A673 (cell line): ENCODE measurements at regions not wholly inside any gene's neighbourhood (a gene's known extent, or its start where the extent isn't known, plus 50 kb on each side); places are given as distances from the start of the nearest gene placed in this dataset.

Experiments
- CTCF ChIP-seq: fragments of 300-800, 200-600 bp; sonication (generic); conservative IDR thresholded peaks from 2 replicates; pipeline ENCODE4 v1.5.1; 2017; ENCODE audit warnings: low read depth, mild to moderate bottlenecking, antibody characterized with exemption, low read length, moderate library complexity, mixed read lengths
- EZH2 ChIP-seq: fragments of 200-600 bp; sonication (generic); IDR thresholded peaks from 2 replicates; pipeline ENCODE4 v1.6.1; 2017; ENCODE audit warnings: borderline replicate concordance, low read depth, mild to moderate bottlenecking, mixed read lengths, antibody characterized with exemption, low read length; ENCODE audit not compliant: poor library complexity, severe bottlenecking

DNA sequence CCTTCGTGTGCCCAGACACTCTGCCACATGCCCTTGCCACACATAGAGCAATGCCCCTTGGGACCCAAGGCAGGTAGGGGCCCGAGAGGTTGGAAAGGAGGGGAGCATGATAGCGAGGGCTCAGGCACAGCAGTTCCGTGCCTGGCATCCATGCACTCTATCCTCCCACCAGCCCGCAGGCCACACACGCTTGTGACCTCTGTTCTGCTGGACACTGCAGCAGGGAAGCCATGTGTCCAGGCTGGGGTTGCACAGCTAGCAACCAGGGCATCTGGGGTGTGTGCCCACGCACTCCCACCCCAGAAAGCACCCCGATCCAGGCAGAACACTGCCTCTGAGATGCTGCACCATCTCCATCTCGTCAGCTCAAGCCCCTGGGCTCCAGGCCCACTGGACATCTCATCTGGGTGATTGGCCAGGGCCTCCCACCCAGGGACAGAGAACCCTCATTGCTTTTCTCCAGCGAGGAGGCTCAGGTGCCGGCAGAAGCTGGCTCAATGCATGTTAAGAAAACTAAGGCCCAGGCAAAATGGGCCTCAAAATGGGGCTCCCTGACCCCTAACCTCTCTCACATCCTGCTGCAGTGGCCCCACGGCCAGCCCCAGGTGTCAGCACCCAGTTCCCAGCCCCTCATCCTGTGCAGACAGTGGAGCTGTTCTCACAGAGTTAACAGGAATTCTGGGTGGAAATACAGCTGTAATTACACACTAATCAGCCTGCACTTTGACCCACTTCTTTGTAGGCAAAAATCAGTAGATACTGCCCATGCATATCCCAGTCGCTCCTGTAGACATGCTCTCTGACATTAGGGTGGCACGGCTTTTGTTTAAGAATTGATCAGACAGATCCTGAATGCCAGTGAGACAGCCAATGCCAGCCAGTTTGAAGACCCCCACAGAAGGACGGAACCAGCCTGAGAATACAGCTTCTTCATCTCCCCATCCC lies 173.9 kb upstream of the B3GAT1 start:
- no peak for TF ChIP-seq CTCF
- no peak for TF ChIP-seq EZH2
